ENCODE measurements at regions not wholly inside any gene's neighbourhood (a gene's known extent, or its start where the extent isn't known, plus 50 kb on each side); places are given as distances from the start of the nearest gene placed in this dataset.
"Not testable (repeated sequence)": the region's sequence is repeated elsewhere in the genome, so short reads cannot be mapped to it uniquely, and the experiment has no call there.

DNA sequence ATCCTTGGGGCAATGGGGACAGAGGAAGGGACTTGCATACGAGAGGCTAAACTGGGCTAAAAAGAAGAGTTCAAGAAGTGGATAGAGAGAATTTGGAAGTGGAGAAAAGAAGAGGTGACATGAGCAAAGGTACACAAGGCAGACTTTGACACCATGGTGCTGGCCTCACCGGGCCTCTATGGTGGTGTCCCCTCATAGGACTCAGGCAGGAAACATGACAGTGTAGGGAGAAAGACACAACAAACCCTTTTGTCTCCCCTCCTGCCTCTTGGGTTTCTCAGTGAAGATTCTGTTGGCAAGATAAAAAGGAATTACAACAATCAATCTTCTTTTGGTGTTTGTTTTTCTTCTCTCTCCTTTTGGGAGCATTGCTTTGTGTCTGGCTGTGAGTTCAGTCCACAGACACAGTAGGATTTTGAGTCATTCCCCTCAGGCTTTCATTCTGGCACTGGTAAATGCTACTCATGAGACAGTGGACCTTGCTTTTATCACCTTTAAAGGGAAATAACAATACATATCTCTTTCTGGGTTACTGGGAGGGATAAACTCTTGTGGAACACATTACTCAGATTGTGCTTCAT, 827.7 kb downstream of the TNS3 start:
- Histone ChIP-seq H3K4me1 (ENCODE audit: control insufficient read depth in 1 of 2, extremely low read depth in 1 of 2, insufficient read depth in 2 of 2, low read length in 2 of 2) (no peaks in the 10 kb centered on the region), H3K4me3 (ENCODE audit: control insufficient read depth in 1 of 2, extremely low read depth in 1 of 2, low read length in 1 of 2) (no peak overlapping the region), H3K27me3 (replicated peaks in 1 of 2; ENCODE audit: control insufficient read depth in 2 of 2, extremely low read depth in 1 of 2, insufficient read depth in 2 of 2, low read length in 1 of 2) (no peaks in the 10 kb centered on the region), H3K36me3 (ENCODE audit: control insufficient read depth in 2 of 2, extremely low read depth in 1 of 2, insufficient read depth in 1 of 2, low read length in 1 of 2) (no peaks in the 10 kb centered on the region), H3K9me3 (no peaks in the 10 kb centered on the region), H3K27ac (ENCODE audit: low read length) (no peak overlapping the region)
- WGBS (ENCODE audit: insufficient coverage): no CpG with 5 or more reads among the region's 2 CpGs
- Mint-ChIP-seq H3K27me3 (no peaks in the 10 kb centered on the region), H3K9me3 (peaks cover 8 to 17% (median 8%) of the 10 kb centered on the region in 3 donors), H3K4me3 (no peak overlapping the region), H3K4me1 (no peaks in the 10 kb centered on the region), H3K36me3 (no peaks in the 10 kb centered on the region), H3K27ac (no peak overlapping the region)
- ATAC-seq (replicated peaks in 1 of 4) (no peak), DNase-seq (no peak)
- ChIA-PET CTCF (no interaction called here), POLR2A (no interaction called here)

- no peaks in the 10 kb centered on the region for H3K36me3 Mint-ChIP-seq
- H3K4me3 ChIP-seq (ENCODE audit: control insufficient read depth in 1 of 2, extremely low read depth in 1 of 2, low read length in 1 of 2): no peak overlapping the region
- H3K9me3 ChIP-seq: no peaks in the 10 kb centered on the region
- H3K36me3 ChIP-seq (ENCODE audit: control insufficient read depth in 2 of 2, extremely low read depth in 1 of 2, insufficient read depth in 1 of 2, low read length in 1 of 2): no peaks in the 10 kb centered on the region
- H3K27ac Mint-ChIP-seq: no peak overlapping the region
- no peaks in the 10 kb centered on the region for H3K27me3 Mint-ChIP-seq
- no peaks in the 10 kb centered on the region for H3K4me1 ChIP-seq (ENCODE audit: control insufficient read depth in 1 of 2, extremely low read depth in 1 of 2, insufficient read depth in 2 of 2, low read length in 2 of 2)
- no peak overlapping the region for H3K4me3 Mint-ChIP-seq
- H3K27ac ChIP-seq (ENCODE audit: low read length): no peak overlapping the region
- ATAC-seq (replicated peaks in 1 of 4) (no peak), DNase-seq (no peak)
- H3K9me3 Mint-ChIP-seq: peaks cover 8 to 13% (median 8%) of the 10 kb centered on the region in 3 donors
- H3K27me3 ChIP-seq (replicated peaks in 1 of 2; ENCODE audit: control insufficient read depth in 2 of 2, extremely low read depth in 1 of 2, insufficient read depth in 2 of 2, low read length in 1 of 2): no peaks in the 10 kb centered on the region
- 73% methylated on average over 2 of the region's 2 CpGs for WGBS (ENCODE audit: insufficient coverage)
- ChIA-PET POLR2A (no interaction called here), CTCF (no interaction called here)
- no peaks in the 10 kb centered on the region for H3K4me1 Mint-ChIP-seq
Observed at GRCh38 chr7:46753662-46754061, 828.2 kb downstream of the TNS3 start.

- Mint-ChIP-seq H3K27me3 (no peaks in the 10 kb centered on the region), H3K9me3 (peaks cover 8 to 13% (median 11%) of the 10 kb centered on the region in 3 donors), H3K4me1 (no peaks in the 10 kb centered on the region), H3K36me3 (no peaks in the 10 kb centered on the region), H3K4me3 (no peak overlapping the region), H3K27ac (no peak overlapping the region)
- ChIA-PET POLR2A (no interaction called here), CTCF (no interaction called here)
- H3K27me3 ChIP-seq (replicated peaks in 1 of 2; ENCODE audit: control insufficient read depth in 2 of 2, extremely low read depth in 1 of 2, insufficient read depth in 2 of 2, low read length in 1 of 2): no peaks in the 10 kb centered on the region
- H3K36me3 ChIP-seq (ENCODE audit: control insufficient read depth in 2 of 2, extremely low read depth in 1 of 2, insufficient read depth in 1 of 2, low read length in 1 of 2): no peaks in the 10 kb centered on the region
- no peak overlapping the region for H3K4me3 ChIP-seq (ENCODE audit: control insufficient read depth in 1 of 2, extremely low read depth in 1 of 2, low read length in 1 of 2)
- no CpG with 5 or more reads among the region's 3 CpGs for WGBS (ENCODE audit: insufficient coverage)
- DNase-seq (no peak), ATAC-seq (replicated peaks in 1 of 4) (no peak)
- no peak overlapping the region for H3K27ac ChIP-seq (ENCODE audit: low read length)
- H3K9me3 ChIP-seq: no peaks in the 10 kb centered on the region
- H3K4me1 ChIP-seq (ENCODE audit: control insufficient read depth in 1 of 2, extremely low read depth in 1 of 2, insufficient read depth in 2 of 2, low read length in 2 of 2): no peaks in the 10 kb centered on the region
Observed at GRCh38 chr7:46752881-46753366, 829.0 kb downstream of the TNS3 start.

- H3K4me1 Mint-ChIP-seq; POLR2A ChIA-PET; H3K27me3 Mint-ChIP-seq; DNase-seq; H3K4me1 ChIP-seq (ENCODE audit: control insufficient read depth in 1 of 2, extremely low read depth in 1 of 2, insufficient read depth in 2 of 2, low read length in 2 of 2); CTCF ChIA-PET; H3K9me3 ChIP-seq; H3K4me3 Mint-ChIP-seq; H3K36me3 Mint-ChIP-seq; H3K27me3 ChIP-seq (replicated peaks in 1 of 2; ENCODE audit: control insufficient read depth in 2 of 2, extremely low read depth in 1 of 2, insufficient read depth in 2 of 2, low read length in 1 of 2); H3K27ac Mint-ChIP-seq; ATAC-seq (replicated peaks in 1 of 4); H3K27ac ChIP-seq (ENCODE audit: low read length); H3K36me3 ChIP-seq (ENCODE audit: control insufficient read depth in 2 of 2, extremely low read depth in 1 of 2, insufficient read depth in 1 of 2, low read length in 1 of 2); H3K4me3 ChIP-seq (ENCODE audit: control insufficient read depth in 1 of 2, extremely low read depth in 1 of 2, low read length in 1 of 2): not testable (repeated sequence)
- WGBS (ENCODE audit: insufficient coverage): 88% methylated on average over 10 of the region's 11 CpGs
- H3K9me3 Mint-ChIP-seq: peaks cover 8 to 13% (median 11%) of the 10 kb centered on the region in 3 donors
Observed at GRCh38 chr7:46751927-46752723, 829.8 kb downstream of the TNS3 start.

- ChIA-PET CTCF (no interaction called here), POLR2A (no interaction called here)
- 60% methylated on average over 1 of the region's 4 CpGs for WGBS (ENCODE audit: insufficient coverage)
- H3K36me3 ChIP-seq (ENCODE audit: control insufficient read depth in 2 of 2, extremely low read depth in 1 of 2, insufficient read depth in 1 of 2, low read length in 1 of 2): no peaks in the 10 kb centered on the region
- H3K36me3 Mint-ChIP-seq: no peaks in the 10 kb centered on the region
- H3K27ac Mint-ChIP-seq: no peak overlapping the region
- ATAC-seq (replicated peaks in 1 of 4) (no peak), DNase-seq (no peak)
- no peaks in the 10 kb centered on the region for H3K27me3 ChIP-seq (replicated peaks in 1 of 2; ENCODE audit: control insufficient read depth in 2 of 2, extremely low read depth in 1 of 2, insufficient read depth in 2 of 2, low read length in 1 of 2)
- no peaks in the 10 kb centered on the region for H3K4me1 ChIP-seq (ENCODE audit: control insufficient read depth in 1 of 2, extremely low read depth in 1 of 2, insufficient read depth in 2 of 2, low read length in 2 of 2)
- no peaks in the 10 kb centered on the region for H3K27me3 Mint-ChIP-seq
- no peak overlapping the region for H3K4me3 Mint-ChIP-seq
- no peaks in the 10 kb centered on the region for H3K4me1 Mint-ChIP-seq
- H3K27ac ChIP-seq (ENCODE audit: low read length): no peak overlapping the region
- H3K4me3 ChIP-seq (ENCODE audit: control insufficient read depth in 1 of 2, extremely low read depth in 1 of 2, low read length in 1 of 2): no peak overlapping the region
- H3K9me3 Mint-ChIP-seq: peaks cover 8 to 13% (median 11%) of the 10 kb centered on the region in 3 donors
- no peaks in the 10 kb centered on the region for H3K9me3 ChIP-seq
Observed at GRCh38 chr7:46751471-46751870, 830.4 kb upstream of the IGFBP3 start.

GRCh38 chr7:46750321-46750865, 829.3 kb upstream of the IGFBP3 start:
- Mint-ChIP-seq H3K27me3 (no peaks in the 10 kb centered on the region), H3K27ac (no peak overlapping the region), H3K4me3 (no peak overlapping the region), H3K4me1 (no peaks in the 10 kb centered on the region), H3K36me3 (no peaks in the 10 kb centered on the region), H3K9me3 (peaks cover 8 to 13% (median 11%) of the 10 kb centered on the region in 3 donors)
- 33% methylated on average over 1 of the region's 4 CpGs for WGBS (ENCODE audit: insufficient coverage)
- Histone ChIP-seq H3K27me3 (replicated peaks in 1 of 2; ENCODE audit: control insufficient read depth in 2 of 2, extremely low read depth in 1 of 2, insufficient read depth in 2 of 2, low read length in 1 of 2) (no peaks in the 10 kb centered on the region), H3K36me3 (ENCODE audit: control insufficient read depth in 2 of 2, extremely low read depth in 1 of 2, insufficient read depth in 1 of 2, low read length in 1 of 2) (no peaks in the 10 kb centered on the region), H3K9me3 (no peaks in the 10 kb centered on the region), H3K4me1 (ENCODE audit: control insufficient read depth in 1 of 2, extremely low read depth in 1 of 2, insufficient read depth in 2 of 2, low read length in 2 of 2) (no peaks in the 10 kb centered on the region), H3K4me3 (ENCODE audit: control insufficient read depth in 1 of 2, extremely low read depth in 1 of 2, low read length in 1 of 2) (no peak overlapping the region), H3K27ac (ENCODE audit: low read length) (no peak overlapping the region)
- ChIA-PET CTCF (no interaction called here), POLR2A (no interaction called here)
- no peak for DNase-seq
- no peak for ATAC-seq (replicated peaks in 1 of 4)

Data from T-cell (primary cell).